GDM1 (cell line): ENCODE measurements at regions not wholly inside any gene's neighbourhood (a gene's known extent, or its start where the extent isn't known, plus 50 kb on each side); places are given as distances from the start of the nearest gene placed in this dataset.
A peak's percentile ranks its signal among the peaks of the same experiment; 100 is the strongest.
"Not testable (repeated sequence)": the region's sequence is repeated elsewhere in the genome, so short reads cannot be mapped to it uniquely, and the experiment has no call there.

Source experiments
- DNase-seq: peaks from one replicate; lab custom pipeline; 2025; lab: John Stamatoyannopoulos, UW

DNA sequence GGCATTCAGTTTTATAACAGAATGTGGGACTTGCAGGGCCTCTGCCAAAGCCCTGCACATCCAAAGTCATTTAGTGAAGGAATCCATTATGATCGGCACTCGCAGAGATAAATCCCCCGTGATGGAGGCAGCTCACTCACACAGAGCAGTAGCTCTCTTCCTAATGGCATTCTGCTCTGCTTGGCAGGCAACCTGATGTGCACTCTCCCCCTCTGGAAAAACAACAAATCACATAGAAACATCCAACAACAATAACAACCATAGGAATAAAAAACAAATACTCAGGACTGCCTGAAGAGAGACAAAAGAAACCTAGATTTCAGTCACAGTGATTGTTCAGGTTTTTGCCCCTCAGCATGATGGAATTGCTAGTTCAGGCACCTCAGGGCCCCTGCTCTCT is 59.7 kb downstream of the NAA11 start:
- no peak for DNase-seq

DNA sequence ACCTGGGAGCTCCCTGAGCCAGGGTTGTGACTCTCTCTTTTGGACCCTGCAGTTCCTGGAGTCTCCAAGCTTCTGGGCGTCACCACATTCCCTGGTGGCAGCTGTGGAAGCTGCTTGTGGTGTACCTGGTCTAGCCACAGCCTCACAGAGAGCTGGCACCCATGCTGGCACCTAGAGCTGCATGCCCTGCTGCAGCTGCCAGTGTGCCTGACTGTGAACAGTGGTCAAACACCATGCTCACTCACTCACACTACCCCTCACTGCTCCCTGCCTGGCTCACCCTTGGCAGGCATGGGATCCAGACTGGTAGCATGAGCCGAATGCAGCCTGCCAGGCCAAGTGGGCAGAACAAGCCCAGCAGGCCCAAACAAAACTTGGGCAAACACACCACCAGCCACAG is 66.6 kb downstream of the NAA11 start:
- no peak for DNase-seq

DNA sequence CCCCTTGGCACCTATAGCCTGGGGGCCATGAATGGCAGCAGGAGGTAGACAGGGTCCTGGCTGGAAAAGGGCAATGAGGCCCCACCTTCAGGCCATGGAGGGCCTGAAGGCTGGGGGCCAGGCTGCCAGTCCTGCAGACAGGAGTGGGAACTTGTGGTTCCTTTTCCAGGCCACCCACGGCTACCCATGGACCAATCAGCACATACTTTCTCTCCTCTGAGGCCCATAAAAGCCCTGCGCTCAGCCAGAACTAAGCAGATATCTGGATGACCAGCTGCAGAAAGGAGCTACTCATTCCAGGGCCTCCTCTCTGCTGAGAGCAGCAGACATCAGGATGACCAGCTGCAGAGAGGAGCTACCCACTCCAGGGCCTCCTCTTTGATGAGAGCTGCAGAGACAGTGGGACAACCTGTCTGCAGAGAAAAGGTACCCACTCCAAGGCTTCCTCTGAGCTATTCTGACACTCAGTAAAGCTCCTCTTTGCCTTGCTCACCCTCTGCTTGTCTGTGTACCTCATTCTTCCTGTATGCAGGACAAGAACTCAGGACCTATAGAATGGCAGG is 67.2 kb downstream of the NAA11 start:
- DNase-seq = no peak

GRCh38 chr4:79257953-79258613 is 67.8 kb downstream of the NAA11 start:
- no peak for DNase-seq

- DNase-seq = no peak
These were observed 70.1 kb downstream of the NAA11 start for GRCh38 chr4:79255793-79256192.

- DNase-seq = no peak
These were observed 71.9 kb downstream of the NAA11 start for GRCh38 chr4:79253924-79254323.

- DNase-seq = no peak
These were observed 72.7 kb downstream of the NAA11 start for GRCh38 chr4:79253168-79253567.

- no peak for DNase-seq
These were observed 75.0 kb downstream of the NAA11 start for GRCh38 chr4:79250887-79251286.

GRCh38 chr4:79249881-79250503 is 75.9 kb downstream of the NAA11 start:
- DNase-seq = peak; percentile 73

GRCh38 chr4:79248610-79249009 is 77.3 kb downstream of the NAA11 start:
- no peak for DNase-seq

- DNase-seq = no peak
These were observed 78.0 kb downstream of the NAA11 start for GRCh38 chr4:79247695-79248394.

- not testable (repeated sequence) for DNase-seq
These were observed 80.5 kb downstream of the NAA11 start for GRCh38 chr4:79245200-79245940.

DNA sequence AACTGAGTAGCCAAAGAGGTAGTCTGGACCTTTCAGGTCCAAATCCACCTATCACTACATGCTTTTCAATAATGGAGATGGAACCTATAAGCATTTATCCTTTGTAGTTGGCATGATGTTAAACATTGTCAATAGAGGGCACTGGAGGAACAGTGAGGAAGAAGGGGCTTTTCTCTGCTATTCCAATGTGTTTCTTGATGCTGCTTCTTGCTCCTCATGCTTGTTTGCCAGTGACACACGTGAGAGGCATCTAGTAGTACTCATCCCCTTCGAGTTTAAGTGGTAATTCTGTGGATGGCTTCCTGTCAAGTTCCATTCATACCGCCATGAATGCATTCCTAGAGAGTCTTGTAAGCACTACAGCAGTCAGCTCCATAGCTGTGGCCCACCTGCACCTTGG is 84.0 kb downstream of the NAA11 start:
- peak; percentile 3 for DNase-seq

GRCh38 chr4:79237851-79238250 is 88.0 kb downstream of the NAA11 start:
- DNase-seq = no peak

GRCh38 chr4:79236785-79237184 is 89.1 kb downstream of the NAA11 start:
- DNase-seq = no peak

- DNase-seq = no peak
These were observed 90.8 kb downstream of the NAA11 start for GRCh38 chr4:79235095-79235494.

DNA sequence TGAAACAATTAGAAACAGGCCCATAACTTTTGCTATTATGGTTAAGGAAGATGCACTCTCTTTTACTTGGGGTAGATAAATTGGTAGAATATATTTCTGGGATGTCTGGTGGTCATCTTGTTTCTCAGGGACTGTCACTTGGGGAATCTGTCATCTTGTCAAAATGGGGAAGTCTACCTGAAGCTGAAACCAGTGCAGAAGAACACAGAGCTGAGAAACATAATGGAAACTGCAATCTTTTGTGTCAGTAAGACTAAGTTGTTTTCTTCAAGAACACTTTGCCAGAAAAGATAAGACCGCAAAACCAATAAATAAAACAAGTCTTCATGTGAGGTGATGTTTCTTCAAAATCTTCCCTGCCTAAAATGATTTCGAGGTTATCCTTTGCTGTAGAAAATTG is 92.0 kb downstream of the NAA11 start:
- DNase-seq = no peak

- DNase-seq = no peak
These were observed 93.3 kb downstream of the NAA11 start for GRCh38 chr4:79232540-79232939.

- no peak for DNase-seq
These were observed 98.0 kb downstream of the NAA11 start for GRCh38 chr4:79227860-79228259.

DNA sequence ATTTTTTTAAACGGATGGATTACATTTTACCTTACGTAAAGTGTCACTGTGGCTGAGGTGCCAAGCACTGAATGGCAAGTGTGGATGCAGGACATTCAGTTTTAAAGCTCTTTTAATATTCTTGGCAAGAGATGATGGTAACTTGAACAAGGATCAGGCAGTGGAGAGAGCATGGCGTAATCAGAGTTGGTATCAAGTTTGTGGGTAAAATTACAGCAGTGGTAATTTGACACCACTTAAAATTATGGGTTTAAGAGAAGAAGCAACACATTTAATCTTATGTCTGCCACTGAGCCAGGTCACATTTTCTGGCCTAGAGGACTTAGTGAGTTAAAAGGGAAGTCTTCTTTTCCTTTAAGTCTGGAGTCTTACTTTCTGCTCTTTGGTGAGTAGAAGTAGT is 100.5 kb downstream of the NAA11 start:
- DNase-seq = no peak

GRCh38 chr4:79224777-79225104 is 101.1 kb downstream of the NAA11 start:
- DNase-seq = no peak

DNA sequence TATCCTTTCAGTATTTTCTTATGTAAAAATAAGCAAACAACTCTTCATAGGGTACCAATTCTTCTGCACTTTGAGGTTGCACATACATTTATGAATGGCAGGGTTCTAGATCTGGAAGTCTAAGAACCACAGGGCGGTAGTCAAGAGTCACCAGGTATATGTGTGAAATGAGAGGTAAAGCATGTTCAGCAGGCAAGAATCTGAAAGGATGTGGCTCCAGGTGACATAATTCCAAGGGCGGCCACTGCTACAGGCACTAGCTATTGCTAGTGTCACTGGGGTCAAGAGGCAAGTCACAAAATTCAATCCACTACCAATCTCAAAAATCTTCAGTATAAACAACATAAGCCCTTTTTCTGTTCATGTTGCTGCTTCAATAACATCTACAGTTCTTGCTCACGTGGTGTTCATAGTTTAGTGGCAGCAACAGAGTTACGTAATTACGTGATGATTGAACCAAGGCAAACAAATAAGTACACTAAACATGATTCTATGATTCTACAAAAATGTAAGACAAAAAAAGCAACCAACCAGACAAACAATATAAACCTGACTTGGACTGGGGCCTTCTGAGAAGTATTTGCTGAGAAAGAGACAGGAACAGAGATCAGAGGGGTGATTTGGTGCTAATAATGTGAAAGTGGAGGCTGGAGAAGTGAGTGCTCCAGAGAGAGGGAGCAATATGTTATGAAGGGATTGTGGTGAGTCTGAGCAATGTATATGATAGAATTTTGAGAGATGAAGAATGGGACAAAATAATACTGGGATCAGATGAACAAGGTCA is 101.7 kb downstream of the NAA11 start:
- DNase-seq = no peak
